Colonic mucosa (tissue), 4 donors: ENCODE measurements at regions not wholly inside any gene's neighbourhood (a gene's known extent, or its start where the extent isn't known, plus 50 kb on each side); places are given as distances from the start of the nearest gene placed in this dataset.

Experiments
- DNase-seq: peaks from one replicate; pipeline ENCODE4 v3.0.0-alpha.2; 2020
- H3K27ac ChIP-seq: fragments of 200-600 bp; one replicate; pipeline ENCODE4 v1.8.0; 2021
- H3K27me3 ChIP-seq: fragments of 200-600 bp; one replicate; pipeline ENCODE4 v1.8.0; 2021
- H3K36me3 ChIP-seq: fragments of 200-600 bp; one replicate; pipeline ENCODE4 v1.8.0; 2021
- H3K4me1 ChIP-seq: fragments of 200-600 bp; one replicate; pipeline ENCODE4 v1.8.0; 2021; ENCODE audit warnings: mild to moderate bottlenecking
- H3K4me3 ChIP-seq: fragments of 200-600 bp; one replicate; pipeline ENCODE4 v1.8.0; 2021
- H3K9ac ChIP-seq, 2 donors: one replicate each; pipeline ENCODE4 v1.7.0; 2013; ENCODE audit warnings: control low read depth in 2 of 2, low read depth in 2 of 2, low read length in 2 of 2
- H3K9me3 ChIP-seq: fragments of 200-600 bp; one replicate; pipeline ENCODE4 v1.8.0; 2021
- CTCF ChIP-seq: fragments of 200-600 bp; IDR thresholded peaks from one replicate; pipeline ENCODE4 v1.8.0; 2022; ENCODE audit warnings: antibody characterized with exemption, mild to moderate bottlenecking
- intact Hi-C: fragments of 100-400 bp; cut with DNase I; formaldehyde crosslinking; loops from one replicate; pipeline ENCODE4 v1.14.1; 2022
- donor health status: healthy.
- donor health status: DM: no; HTN: no; CAD: no.
- donor health status: DM: no; HTN: no; CAD: no.

- no peaks in the 10 kb centered on the region for H3K4me1 ChIP-seq
- H3K27ac ChIP-seq: no peak overlapping the region
- H3K9me3 ChIP-seq: no peaks in the 10 kb centered on the region
Measured at GRCh38 chr12:67457136-67457535, 188.0 kb downstream of the CAND1 start.

GRCh38 chr12:67457778-67458665, 188.9 kb downstream of the CAND1 start:
- Histone ChIP-seq H3K27ac (no peak overlapping the region), H3K27me3 (no peaks in the 10 kb centered on the region), H3K4me3 (no peak overlapping the region), H3K9me3 (no peaks in the 10 kb centered on the region), H3K36me3 (no peaks in the 10 kb centered on the region), H3K4me1 (no peaks in the 10 kb centered on the region), H3K9ac (no peak overlapping the region)
- TF ChIP-seq CTCF: no peak
- DNase-seq: no peak
- intact Hi-C loops: no loop called here

More at GRCh38 chr12:67457136-67457535, 188.0 kb downstream of the CAND1 start:
- intact Hi-C loops: no loop called here
- TF ChIP-seq CTCF: no peak
- no peak overlapping the region for H3K9ac ChIP-seq
- no peaks in the 10 kb centered on the region for H3K36me3 ChIP-seq
- DNase-seq: no peak
- no peaks in the 10 kb centered on the region for H3K27me3 ChIP-seq
- no peak overlapping the region for H3K4me3 ChIP-seq

- no peak overlapping the region for H3K9ac ChIP-seq
- DNase-seq: no peak
- H3K4me3 ChIP-seq: no peak overlapping the region
- H3K27ac ChIP-seq: no peak overlapping the region
- intact Hi-C loops: no loop called here
- no peak for TF ChIP-seq CTCF
- no peaks in the 10 kb centered on the region for H3K36me3 ChIP-seq
- no peaks in the 10 kb centered on the region for H3K9me3 ChIP-seq
- no peaks in the 10 kb centered on the region for H3K4me1 ChIP-seq
- H3K27me3 ChIP-seq: no peaks in the 10 kb centered on the region
Measured at GRCh38 chr12:67459173-67459572, 189.4 kb upstream of the DYRK2 start.

- H3K9ac ChIP-seq: no peak overlapping the region
- no peaks in the 10 kb centered on the region for H3K4me1 ChIP-seq
- no peak for TF ChIP-seq CTCF
- no peak for DNase-seq
- H3K27me3 ChIP-seq: no peaks in the 10 kb centered on the region
- H3K27ac ChIP-seq: no peak overlapping the region
- intact Hi-C loops: no loop called here
- no peaks in the 10 kb centered on the region for H3K9me3 ChIP-seq
- H3K4me3 ChIP-seq: no peak overlapping the region
- no peaks in the 10 kb centered on the region for H3K36me3 ChIP-seq
Measured at GRCh38 chr12:67459578-67459977, 189.0 kb upstream of the DYRK2 start.

- intact Hi-C loops: no loop called here
- Histone ChIP-seq H3K36me3 (no peaks in the 10 kb centered on the region), H3K4me3 (no peak overlapping the region), H3K4me1 (no peaks in the 10 kb centered on the region), H3K27me3 (no peaks in the 10 kb centered on the region), H3K27ac (no peak overlapping the region), H3K9ac (no peak overlapping the region), H3K9me3 (no peaks in the 10 kb centered on the region)
- TF ChIP-seq CTCF: no peak
- no peak for DNase-seq
Measured at GRCh38 chr12:67460388-67460787, 188.2 kb upstream of the DYRK2 start.
